Activated T-helper 2 cell treated with anti-CD3 and anti-CD28 coated beads, Interferon-gamma antibody, Interleukin-2, Interleukin-4, amounts not matched to agents 10 μg/mL and 5 μg/mL and 100 μg/mL, durations not matched to agents 14 hours and 24 hours and 36 hours (primary cell): ENCODE measurements at regions not wholly inside any gene's neighbourhood (a gene's known extent, or its start where the extent isn't known, plus 50 kb on each side); places are given as distances from the start of the nearest gene placed in this dataset.

ENCODE experiments used
- DNase-seq: peaks from one replicate; pipeline ENCODE4 v3.0.0; 2021; ENCODE audit warnings: low spot score
- H3K27ac Mint-ChIP-seq: one replicate; pipeline ENCODE4 v1.8.0; 2021; ENCODE audit warnings: mixed read lengths
- H3K27me3 Mint-ChIP-seq: one replicate; pipeline ENCODE4 v1.8.0; 2021; ENCODE audit warnings: low read depth, mixed read lengths
- H3K36me3 Mint-ChIP-seq: one replicate; pipeline ENCODE4 v1.8.0; 2021; ENCODE audit warnings: low read depth, mixed read lengths
- H3K4me1 Mint-ChIP-seq: one replicate; pipeline ENCODE4 v1.8.0; 2021; ENCODE audit warnings: low read depth, mixed read lengths
- H3K4me3 Mint-ChIP-seq: one replicate; pipeline ENCODE4 v1.8.0; 2021; ENCODE audit warnings: low read depth, mild to moderate bottlenecking, moderate library complexity, mixed read lengths
- H3K9me3 Mint-ChIP-seq: one replicate; pipeline ENCODE4 v1.8.0; 2021; ENCODE audit warnings: mixed read lengths
- intact Hi-C: fragments of 100-400 bp; cut with micrococcal nuclease; formaldehyde crosslinking; loops from one replicate; pipeline ENCODE4 v1.15.1; 2023

- no peak for DNase-seq
- H3K27me3 Mint-ChIP-seq: no peaks in the 10 kb centered on the region
- no peaks in the 10 kb centered on the region for H3K36me3 Mint-ChIP-seq
- H3K4me3 Mint-ChIP-seq: no peak overlapping the region
- intact Hi-C loops: no loop called here
- no peak overlapping the region for H3K27ac Mint-ChIP-seq
- H3K4me1 Mint-ChIP-seq: no peaks in the 10 kb centered on the region
- peaks cover 24% of the 10 kb centered on the region for H3K9me3 Mint-ChIP-seq
Observed at GRCh38 chr10:107901076-107901475, 736.6 kb upstream of the SORCS1 start.

GRCh38 chr10:107900131-107900530 is 735.6 kb upstream of the SORCS1 start:
- no peaks in the 10 kb centered on the region for H3K36me3 Mint-ChIP-seq
- DNase-seq: no peak
- no peaks in the 10 kb centered on the region for H3K27me3 Mint-ChIP-seq
- intact Hi-C loops: no loop called here
- no peak overlapping the region for H3K4me3 Mint-ChIP-seq
- peaks cover 27% of the 10 kb centered on the region for H3K9me3 Mint-ChIP-seq
- H3K27ac Mint-ChIP-seq: no peak overlapping the region
- H3K4me1 Mint-ChIP-seq: no peaks in the 10 kb centered on the region

GRCh38 chr10:107899502-107900062 is 735.1 kb upstream of the SORCS1 start:
- intact Hi-C loops: no loop called here
- DNase-seq: no peak
- no peak overlapping the region for H3K4me3 Mint-ChIP-seq
- no peaks in the 10 kb centered on the region for H3K27me3 Mint-ChIP-seq
- H3K9me3 Mint-ChIP-seq: peaks cover 27% of the 10 kb centered on the region
- no peaks in the 10 kb centered on the region for H3K36me3 Mint-ChIP-seq
- H3K4me1 Mint-ChIP-seq: no peaks in the 10 kb centered on the region
- no peak overlapping the region for H3K27ac Mint-ChIP-seq

GRCh38 chr10:107899075-107899474 is 734.6 kb upstream of the SORCS1 start:
- Mint-ChIP-seq H3K9me3 (peaks cover 28% of the 10 kb centered on the region), H3K4me3 (no peak overlapping the region), H3K27ac (no peak overlapping the region), H3K27me3 (no peaks in the 10 kb centered on the region), H3K36me3 (no peaks in the 10 kb centered on the region), H3K4me1 (no peaks in the 10 kb centered on the region)
- DNase-seq: no peak
- intact Hi-C loops: no loop called here

- H3K27me3 Mint-ChIP-seq: no peaks in the 10 kb centered on the region
- peaks cover 29% of the 10 kb centered on the region for H3K9me3 Mint-ChIP-seq
- no peak for DNase-seq
- no peak overlapping the region for H3K4me3 Mint-ChIP-seq
- H3K27ac Mint-ChIP-seq: no peak overlapping the region
- H3K36me3 Mint-ChIP-seq: no peaks in the 10 kb centered on the region
- no peaks in the 10 kb centered on the region for H3K4me1 Mint-ChIP-seq
- intact Hi-C loops: no loop called here
Observed at GRCh38 chr10:107898392-107898791, 733.9 kb upstream of the SORCS1 start.

GRCh38 chr10:107894516-107894915 is 730.0 kb upstream of the SORCS1 start:
- no peak for DNase-seq
- Mint-ChIP-seq H3K27me3 (no peaks in the 10 kb centered on the region), H3K36me3 (no peaks in the 10 kb centered on the region), H3K4me3 (no peak overlapping the region), H3K27ac (no peak overlapping the region), H3K9me3 (peaks cover 30% of the 10 kb centered on the region), H3K4me1 (no peaks in the 10 kb centered on the region)
- intact Hi-C loops: no loop called here

GRCh38 chr10:107889105-107889504 is 724.6 kb upstream of the SORCS1 start:
- Mint-ChIP-seq H3K27me3 (no peaks in the 10 kb centered on the region), H3K4me1 (no peaks in the 10 kb centered on the region), H3K4me3 (no peak overlapping the region), H3K36me3 (no peaks in the 10 kb centered on the region), H3K27ac (no peak overlapping the region), H3K9me3 (peaks cover 32% of the 10 kb centered on the region)
- no peak for DNase-seq
- intact Hi-C loops: no loop called here

- DNase-seq: no peak
- Mint-ChIP-seq H3K4me3 (no peak overlapping the region), H3K9me3 (peaks cover 38% of the 10 kb centered on the region), H3K27ac (no peak overlapping the region), H3K36me3 (no peaks in the 10 kb centered on the region), H3K4me1 (no peaks in the 10 kb centered on the region), H3K27me3 (no peaks in the 10 kb centered on the region)
- intact Hi-C loops: no loop called here
Observed at GRCh38 chr10:107880185-107880584, 715.7 kb upstream of the SORCS1 start.

- Mint-ChIP-seq H3K36me3 (no peaks in the 10 kb centered on the region), H3K9me3 (peaks cover 22% of the 10 kb centered on the region), H3K4me1 (no peaks in the 10 kb centered on the region), H3K4me3 (no peak overlapping the region), H3K27ac (no peak overlapping the region), H3K27me3 (no peaks in the 10 kb centered on the region)
- intact Hi-C loops: no loop called here
- no peak for DNase-seq
Observed at GRCh38 chr10:107873007-107873406, 708.5 kb upstream of the SORCS1 start.

GRCh38 chr10:107865691-107866090 is 701.2 kb upstream of the SORCS1 start:
- no peak for DNase-seq
- intact Hi-C loops: no loop called here
- no peaks in the 10 kb centered on the region for H3K4me1 Mint-ChIP-seq
- H3K27me3 Mint-ChIP-seq: no peaks in the 10 kb centered on the region
- no peak overlapping the region for H3K4me3 Mint-ChIP-seq
- no peaks in the 10 kb centered on the region for H3K36me3 Mint-ChIP-seq
- H3K27ac Mint-ChIP-seq: no peak overlapping the region
- no peaks in the 10 kb centered on the region for H3K9me3 Mint-ChIP-seq

GRCh38 chr10:107859065-107859464 is 694.6 kb upstream of the SORCS1 start:
- intact Hi-C loops: no loop called here

GRCh38 chr10:107856047-107856315 is 691.5 kb upstream of the SORCS1 start:
- DNase-seq: no peak
- intact Hi-C loops: no loop called here
- Mint-ChIP-seq H3K27me3 (no peaks in the 10 kb centered on the region), H3K4me1 (no peaks in the 10 kb centered on the region), H3K27ac (no peak overlapping the region), H3K9me3 (peaks cover 12% of the 10 kb centered on the region), H3K4me3 (no peak overlapping the region), H3K36me3 (no peaks in the 10 kb centered on the region)

More at GRCh38 chr10:107859065-107859464, 694.6 kb upstream of the SORCS1 start:
- no peak overlapping the region for H3K4me3 Mint-ChIP-seq
- H3K36me3 Mint-ChIP-seq: no peaks in the 10 kb centered on the region
- no peak overlapping the region for H3K27ac Mint-ChIP-seq
- no peak for DNase-seq
- H3K27me3 Mint-ChIP-seq: no peaks in the 10 kb centered on the region
- peaks cover 6% of the 10 kb centered on the region for H3K9me3 Mint-ChIP-seq
- H3K4me1 Mint-ChIP-seq: no peaks in the 10 kb centered on the region

- no peaks in the 10 kb centered on the region for H3K36me3 Mint-ChIP-seq
- DNase-seq: no peak
- H3K4me1 Mint-ChIP-seq: no peaks in the 10 kb centered on the region
- H3K27ac Mint-ChIP-seq: no peak overlapping the region
- intact Hi-C loops: no loop called here
- H3K27me3 Mint-ChIP-seq: no peaks in the 10 kb centered on the region
- peaks cover 15% of the 10 kb centered on the region for H3K9me3 Mint-ChIP-seq
- no peak overlapping the region for H3K4me3 Mint-ChIP-seq
Observed at GRCh38 chr10:107855301-107856046, 691.0 kb upstream of the SORCS1 start.
